Right kidney (tissue), 1 donor: ENCODE measurements at regions not wholly inside any gene's neighbourhood (a gene's known extent, or its start where the extent isn't known, plus 50 kb on each side); places are given as distances from the start of the nearest gene placed in this dataset.
"Not testable (repeated sequence)": the region's sequence is repeated elsewhere in the genome, so short reads cannot be mapped to it uniquely, and the experiment has no call there.

Experiments used
- DNase-seq: peaks from one replicate; pipeline ENCODE4 v3.0.0-alpha.2; 2016

- not testable (repeated sequence) for DNase-seq
These were observed 348.4 kb downstream of the TAF11L14 start for GRCh38 chr5:17982626-17983025.

- DNase-seq, result no peak
These were observed 354.8 kb downstream of the TAF11L14 start for GRCh38 chr5:17989036-17989435.

GRCh38 chr5:17989567-17990563 lies 355.6 kb downstream of the TAF11L14 start:
- DNase-seq, result no peak

GRCh38 chr5:17991775-17992174 lies 357.5 kb downstream of the TAF11L14 start:
- DNase-seq, result no peak

- no peak for DNase-seq
These were observed 358.0 kb downstream of the TAF11L14 start for GRCh38 chr5:17992291-17992690.

GRCh38 chr5:17995997-17996396 lies 361.7 kb downstream of the TAF11L14 start:
- no peak for DNase-seq

GRCh38 chr5:17999858-18000257 lies 365.6 kb downstream of the TAF11L14 start:
- no peak for DNase-seq

GRCh38 chr5:18000744-18001143 lies 366.5 kb downstream of the TAF11L14 start:
- no peak for DNase-seq

GRCh38 chr5:18003312-18003711 lies 369.1 kb downstream of the TAF11L14 start:
- DNase-seq, result no peak

- no peak for DNase-seq
These were observed 369.5 kb downstream of the TAF11L14 start for GRCh38 chr5:18003784-18004183.

GRCh38 chr5:18006235-18006634 lies 372.0 kb downstream of the TAF11L14 start:
- not testable (repeated sequence) for DNase-seq

GRCh38 chr5:18008940-18009339 lies 374.7 kb downstream of the TAF11L14 start:
- DNase-seq, result no peak

GRCh38 chr5:18010053-18010452 lies 375.8 kb downstream of the TAF11L14 start:
- no peak for DNase-seq

- DNase-seq, result no peak
These were observed 384.2 kb downstream of the TAF11L14 start for GRCh38 chr5:18018472-18018871.

- DNase-seq, result no peak
These were observed 389.0 kb downstream of the TAF11L14 start for GRCh38 chr5:18023275-18023674.

GRCh38 chr5:18023986-18024385 lies 389.7 kb downstream of the TAF11L14 start:
- no peak for DNase-seq

- DNase-seq, result no peak
These were observed 390.3 kb downstream of the TAF11L14 start for GRCh38 chr5:18024542-18024941.

- DNase-seq, result peak; percentile 8
These were observed 393.1 kb downstream of the TAF11L14 start for GRCh38 chr5:18027241-18027867.

GRCh38 chr5:18028036-18028435 lies 393.8 kb downstream of the TAF11L14 start:
- DNase-seq, result peak; percentile 13

GRCh38 chr5:18032744-18033143 lies 398.5 kb downstream of the TAF11L14 start:
- DNase-seq, result no peak

- no peak for DNase-seq
These were observed 402.3 kb downstream of the TAF11L14 start for GRCh38 chr5:18036531-18036930.

- no peak for DNase-seq
These were observed 403.5 kb downstream of the TAF11L14 start for GRCh38 chr5:18037718-18038117.

- DNase-seq, result no peak
These were observed 409.1 kb downstream of the TAF11L14 start for GRCh38 chr5:18043344-18043743.

GRCh38 chr5:18048449-18048848 lies 414.2 kb downstream of the TAF11L14 start:
- no peak for DNase-seq
